ENCODE measurements at regions not wholly inside any gene's neighbourhood (a gene's known extent, or its start where the extent isn't known, plus 50 kb on each side); places are given as distances from the start of the nearest gene placed in this dataset.

- 37% methylated on average over 2 of the region's 2 CpGs for WGBS
- DNase-seq (ENCODE audit: low spot score) = no peak
- no peak overlapping the region for H3K27ac ChIP-seq
- no peaks in the 10 kb centered on the region for H3K36me3 ChIP-seq
- intact Hi-C loops (cut with DNase I) = no loop called here
- H3K4me3 ChIP-seq = no peak overlapping the region
- no peaks in the 10 kb centered on the region for H3K4me1 ChIP-seq (replicated peaks)
- no peak for TF ChIP-seq POLR2AphosphoS5 (IDR thresholded peaks at IDR 0.05)
- TF ChIP-seq CTCF (IDR thresholded peaks at IDR 0.05) = peak in 3 of 4 experiments; percentile 7 to 35 (median 19)
- TF ChIP-seq POLR2A (IDR thresholded peaks at IDR 0.05) = no peak
- H3K9me3 ChIP-seq = no peaks in the 10 kb centered on the region
- no peaks in the 10 kb centered on the region for H3K27me3 ChIP-seq (replicated peaks; ENCODE audit: insufficient read depth)
Observed at GRCh38 chr2:898319-898718, 52.3 kb upstream of the SNTG2 start.

GRCh38 chr2:897091-897490 is 53.6 kb upstream of the SNTG2 start:
- no peak for TF ChIP-seq CTCF (IDR thresholded peaks at IDR 0.05)
- Histone ChIP-seq H3K9me3 (no peaks in the 10 kb centered on the region), H3K4me3 (no peak overlapping the region), H3K4me1 (replicated peaks) (no peaks in the 10 kb centered on the region), H3K27ac (no peak overlapping the region), H3K36me3 (no peaks in the 10 kb centered on the region), H3K27me3 (replicated peaks; ENCODE audit: insufficient read depth) (no peaks in the 10 kb centered on the region)
- 100% methylated on average over 2 of the region's 2 CpGs for WGBS
- no peak for DNase-seq (ENCODE audit: low spot score)
- intact Hi-C loops (cut with DNase I) = no loop called here

- TF ChIP-seq POLR2AphosphoS5 (IDR thresholded peaks at IDR 0.05) = no peak
- no peak for TF ChIP-seq CTCF (IDR thresholded peaks at IDR 0.05)
- TF ChIP-seq POLR2A (IDR thresholded peaks at IDR 0.05) = no peak
- Histone ChIP-seq H3K4me1 (replicated peaks) (no peaks in the 10 kb centered on the region), H3K4me3 (no peak overlapping the region), H3K27ac (no peak overlapping the region), H3K27me3 (replicated peaks; ENCODE audit: insufficient read depth) (no peaks in the 10 kb centered on the region), H3K9me3 (no peaks in the 10 kb centered on the region), H3K36me3 (no peaks in the 10 kb centered on the region)
- intact Hi-C loops (cut with DNase I) = no loop called here
- DNase-seq (ENCODE audit: low spot score) = peak; percentile 16
- 42% methylated on average over 7 of the region's 7 CpGs for WGBS
Observed at GRCh38 chr2:893311-893710, 57.3 kb upstream of the SNTG2 start.

GRCh38 chr2:892892-893291 is 57.8 kb upstream of the SNTG2 start:
- DNase-seq (ENCODE audit: low spot score) = no peak
- WGBS = 83% methylated on average over 13 of the region's 13 CpGs
- H3K27me3 ChIP-seq (replicated peaks; ENCODE audit: insufficient read depth) = no peaks in the 10 kb centered on the region
- H3K4me1 ChIP-seq (replicated peaks) = no peaks in the 10 kb centered on the region
- no peaks in the 10 kb centered on the region for H3K9me3 ChIP-seq
- intact Hi-C loops (cut with DNase I) = no loop called here
- TF ChIP-seq POLR2A (IDR thresholded peaks at IDR 0.05) (no peak), POLR2AphosphoS5 (IDR thresholded peaks at IDR 0.05) (no peak)
- H3K27ac ChIP-seq = no peak overlapping the region
- H3K36me3 ChIP-seq = no peaks in the 10 kb centered on the region
- no peak overlapping the region for H3K4me3 ChIP-seq

- Histone ChIP-seq H3K9me3 (no peaks in the 10 kb centered on the region), H3K4me1 (replicated peaks) (no peaks in the 10 kb centered on the region), H3K27ac (no peak overlapping the region), H3K27me3 (replicated peaks; ENCODE audit: insufficient read depth) (no peaks in the 10 kb centered on the region), H3K4me3 (no peak overlapping the region), H3K36me3 (no peaks in the 10 kb centered on the region)
- 90% methylated on average over 11 of the region's 11 CpGs for WGBS
- intact Hi-C loops (cut with DNase I) = no loop called here
- peak; percentile 1 for DNase-seq (ENCODE audit: low spot score)
- TF ChIP-seq CTCF (IDR thresholded peaks at IDR 0.05) = no peak
- TF ChIP-seq POLR2A (IDR thresholded peaks at IDR 0.05) = no peak
- no peak for TF ChIP-seq POLR2AphosphoS5 (IDR thresholded peaks at IDR 0.05)
Observed at GRCh38 chr2:892401-892800, 58.2 kb upstream of the SNTG2 start.

Data from prostate gland (tissue), 2 donors.